GM23338 (cell line): ENCODE measurements at regions not wholly inside any gene's neighbourhood (a gene's known extent, or its start where the extent isn't known, plus 50 kb on each side); places are given as distances from the start of the nearest gene placed in this dataset.
A peak's percentile ranks its signal among the peaks of the same experiment; 100 is the strongest.

ENCODE experiments used
- ATAC-seq: fragments of 200-7000 bp; cut with Tn5 transposase; 3 replicates; pipeline ENCODE4 v1.9.1; 2020
- DNase-seq: peaks from one replicate; pipeline ENCODE4 v3.0.0-alpha.2; 2015; ENCODE audit warnings: low spot score
- H2AFZ ChIP-seq: fragments of 200-600 bp; sonication (generic); 2 replicates; pipeline ENCODE4 v1.8.0; 2016; ENCODE audit warnings: antibody characterized with exemption, mild to moderate bottlenecking, moderate library complexity
- H3F3A ChIP-seq: fragments of 200-600 bp; sonication (generic); replicated peaks from 2 replicates; pipeline ENCODE4 v1.8.0; 2017; ENCODE audit warnings: antibody characterized with exemption, mixed run types, low read depth
- H3K27ac ChIP-seq: fragments of 200-600 bp; sonication (generic); 2 replicates; pipeline ENCODE4 v1.6.1; 2016; ENCODE audit warnings: low read depth
- H3K27me3 ChIP-seq: fragments of 200-600 bp; sonication (generic); 2 replicates; pipeline ENCODE4 v1.8.0; 2016; ENCODE audit warnings: mild to moderate bottlenecking, mixed run types, moderate library complexity; ENCODE audit not compliant: insufficient read depth
- H3K36me3 ChIP-seq: fragments of 200-600 bp; sonication (generic); 2 replicates; pipeline ENCODE4 v1.8.0; 2016; ENCODE audit warnings: mild to moderate bottlenecking; ENCODE audit not compliant: insufficient read depth
- H3K4me1 ChIP-seq: fragments of 200-600 bp; sonication (generic); 2 replicates; pipeline ENCODE4 v1.8.0; 2016; ENCODE audit warnings: mild to moderate bottlenecking, moderate library complexity; ENCODE audit not compliant: insufficient read depth
- H3K4me2 ChIP-seq: fragments of 200-600 bp; sonication (generic); 2 replicates; pipeline ENCODE4 v1.7.1; 2017; ENCODE audit warnings: mixed run types
- H3K4me3 ChIP-seq: fragments of 200-600 bp; sonication (generic); 2 replicates; pipeline ENCODE4 v1.6.1; 2016; ENCODE audit warnings: mixed run types
- H3K79me2 ChIP-seq: fragments of 200-600 bp; sonication (generic); replicated peaks from 2 replicates; pipeline ENCODE4 v1.8.0; 2017; ENCODE audit warnings: mild to moderate bottlenecking; ENCODE audit not compliant: insufficient read depth
- H3K9me2 ChIP-seq: fragments of 200-600 bp; sonication (generic); 2 replicates; pipeline ENCODE4 v1.8.0; 2017; ENCODE audit not compliant: insufficient read depth
- H4K20me1 ChIP-seq: fragments of 200-600 bp; sonication (generic); replicated peaks from 2 replicates; pipeline ENCODE4 v1.8.0; 2017; ENCODE audit warnings: mild to moderate bottlenecking; ENCODE audit not compliant: insufficient read depth
- H3K27ac Mint-ChIP-seq: 2 replicates; pipeline ENCODE4 v1.8.0; 2020; ENCODE audit warnings: inconsistent platforms, mild to moderate bottlenecking, moderate library complexity, mixed read lengths
- H3K27me3 Mint-ChIP-seq: 3 replicates; pipeline ENCODE4 v1.8.0; 2022; ENCODE audit warnings: low read depth, mild to moderate bottlenecking, moderate library complexity, mixed read lengths, inconsistent platforms; ENCODE audit not compliant: insufficient read depth, poor library complexity
- H3K36me3 Mint-ChIP-seq: 3 replicates; pipeline ENCODE4 v1.8.0; 2021; ENCODE audit warnings: low read depth, mild to moderate bottlenecking, inconsistent platforms, moderate library complexity, mixed read lengths
- H3K4me1 Mint-ChIP-seq: 3 replicates; pipeline ENCODE4 v1.8.0; 2020; ENCODE audit warnings: mild to moderate bottlenecking, inconsistent platforms, mixed read lengths
- H3K4me3 Mint-ChIP-seq: 3 replicates; pipeline ENCODE4 v1.8.0; 2021; ENCODE audit warnings: moderate library complexity, mild to moderate bottlenecking, inconsistent platforms, mixed read lengths
- H3K9me3 Mint-ChIP-seq: 3 replicates; pipeline ENCODE4 v1.8.0; 2020; ENCODE audit warnings: moderate library complexity, mild to moderate bottlenecking, inconsistent platforms, mixed read lengths
- CREB1 ChIP-seq: fragments of 250-450 bp; sonication (Bioruptor Pico); IDR thresholded peaks from 2 replicates; pipeline ENCODE4 v1.5.0; 2020; ENCODE audit warnings: low read depth, mild to moderate bottlenecking, moderate library complexity
- CTCF ChIP-seq, 2 experiments: fragments of 200-600 bp in 1 of 2; sonication (generic) in 1 of 2; conservative IDR thresholded peaks; 2 replicates each; pipeline versions ENCODE4 v1.5.1 to v1.6.1; 2016 to 2017; ENCODE audit warnings: antibody characterized with exemption in 2 of 2, low read depth in 2 of 2, mild to moderate bottlenecking in 2 of 2, moderate library complexity in 1 of 2
- EZH2 ChIP-seq: fragments of 200-600 bp; sonication (generic); IDR thresholded peaks from one replicate; pipeline ENCODE4 v1.8.0; 2017; ENCODE audit warnings: antibody characterized with exemption, mild to moderate bottlenecking, low read depth; ENCODE audit not compliant: unreplicated experiment
- NANOG ChIP-seq: IDR thresholded peaks from 2 replicates; pipeline ENCODE4 v1.6.1; 2016; ENCODE audit warnings: antibody characterized with exemption, borderline replicate concordance
- STAT1 ChIP-seq: IDR thresholded peaks from one replicate; pipeline ENCODE4 v1.6.1; 2016; ENCODE audit warnings: antibody characterized with exemption; ENCODE audit not compliant: unreplicated experiment
- ZNF114 ChIP-seq: fragments of 250-450 bp; sonication (Bioruptor Pico); IDR thresholded peaks from 2 replicates; pipeline ENCODE4 v1.5.0; 2020; ENCODE audit warnings: mild to moderate bottlenecking, moderate library complexity
- ZNF331 ChIP-seq: fragments of 250-450 bp; sonication (Bioruptor Pico); IDR thresholded peaks from 2 replicates; pipeline ENCODE4 v1.5.0; 2020; ENCODE audit warnings: low read depth, mild to moderate bottlenecking, moderate library complexity
- TF ChIP-seq, protein P1 (sequence below): fragments of 250-450 bp; sonication (Bioruptor Pico); IDR thresholded peaks from 2 replicates; pipeline ENCODE4 v1.5.0; 2020; ENCODE audit warnings: mild to moderate bottlenecking, moderate library complexity

GRCh38 chr3:87901141-87901540 lies 157.7 kb downstream of the CGGBP1 start:
- Mint-ChIP-seq H3K27ac (no peak overlapping the region), H3K4me1 (no peaks in the 10 kb centered on the region), H3K36me3 (no peaks in the 10 kb centered on the region), H3K4me3 (no peak overlapping the region), H3K27me3 (no peaks in the 10 kb centered on the region), H3K9me3 (no peaks in the 10 kb centered on the region)
- no peaks in the 10 kb centered on the region for H3K36me3 ChIP-seq
- H4K20me1 ChIP-seq, result no peaks in the 10 kb centered on the region
- H3K9me2 ChIP-seq, result no peaks in the 10 kb centered on the region
- H3K4me1 ChIP-seq, result no peaks in the 10 kb centered on the region
- H3K4me2 ChIP-seq, result no peak overlapping the region
- no peak overlapping the region for H2AFZ ChIP-seq
- no peaks in the 10 kb centered on the region for H3K27me3 ChIP-seq
- ATAC-seq, result no peak
- TF ChIP-seq EZH2 (no peak), ZNF114 (CRISPR knock-in tag) (no peak), STAT1 (no peak), NANOG (no peak), ZNF331 (CRISPR knock-in tag) (no peak)
- TF ChIP-seq, protein P1, sequence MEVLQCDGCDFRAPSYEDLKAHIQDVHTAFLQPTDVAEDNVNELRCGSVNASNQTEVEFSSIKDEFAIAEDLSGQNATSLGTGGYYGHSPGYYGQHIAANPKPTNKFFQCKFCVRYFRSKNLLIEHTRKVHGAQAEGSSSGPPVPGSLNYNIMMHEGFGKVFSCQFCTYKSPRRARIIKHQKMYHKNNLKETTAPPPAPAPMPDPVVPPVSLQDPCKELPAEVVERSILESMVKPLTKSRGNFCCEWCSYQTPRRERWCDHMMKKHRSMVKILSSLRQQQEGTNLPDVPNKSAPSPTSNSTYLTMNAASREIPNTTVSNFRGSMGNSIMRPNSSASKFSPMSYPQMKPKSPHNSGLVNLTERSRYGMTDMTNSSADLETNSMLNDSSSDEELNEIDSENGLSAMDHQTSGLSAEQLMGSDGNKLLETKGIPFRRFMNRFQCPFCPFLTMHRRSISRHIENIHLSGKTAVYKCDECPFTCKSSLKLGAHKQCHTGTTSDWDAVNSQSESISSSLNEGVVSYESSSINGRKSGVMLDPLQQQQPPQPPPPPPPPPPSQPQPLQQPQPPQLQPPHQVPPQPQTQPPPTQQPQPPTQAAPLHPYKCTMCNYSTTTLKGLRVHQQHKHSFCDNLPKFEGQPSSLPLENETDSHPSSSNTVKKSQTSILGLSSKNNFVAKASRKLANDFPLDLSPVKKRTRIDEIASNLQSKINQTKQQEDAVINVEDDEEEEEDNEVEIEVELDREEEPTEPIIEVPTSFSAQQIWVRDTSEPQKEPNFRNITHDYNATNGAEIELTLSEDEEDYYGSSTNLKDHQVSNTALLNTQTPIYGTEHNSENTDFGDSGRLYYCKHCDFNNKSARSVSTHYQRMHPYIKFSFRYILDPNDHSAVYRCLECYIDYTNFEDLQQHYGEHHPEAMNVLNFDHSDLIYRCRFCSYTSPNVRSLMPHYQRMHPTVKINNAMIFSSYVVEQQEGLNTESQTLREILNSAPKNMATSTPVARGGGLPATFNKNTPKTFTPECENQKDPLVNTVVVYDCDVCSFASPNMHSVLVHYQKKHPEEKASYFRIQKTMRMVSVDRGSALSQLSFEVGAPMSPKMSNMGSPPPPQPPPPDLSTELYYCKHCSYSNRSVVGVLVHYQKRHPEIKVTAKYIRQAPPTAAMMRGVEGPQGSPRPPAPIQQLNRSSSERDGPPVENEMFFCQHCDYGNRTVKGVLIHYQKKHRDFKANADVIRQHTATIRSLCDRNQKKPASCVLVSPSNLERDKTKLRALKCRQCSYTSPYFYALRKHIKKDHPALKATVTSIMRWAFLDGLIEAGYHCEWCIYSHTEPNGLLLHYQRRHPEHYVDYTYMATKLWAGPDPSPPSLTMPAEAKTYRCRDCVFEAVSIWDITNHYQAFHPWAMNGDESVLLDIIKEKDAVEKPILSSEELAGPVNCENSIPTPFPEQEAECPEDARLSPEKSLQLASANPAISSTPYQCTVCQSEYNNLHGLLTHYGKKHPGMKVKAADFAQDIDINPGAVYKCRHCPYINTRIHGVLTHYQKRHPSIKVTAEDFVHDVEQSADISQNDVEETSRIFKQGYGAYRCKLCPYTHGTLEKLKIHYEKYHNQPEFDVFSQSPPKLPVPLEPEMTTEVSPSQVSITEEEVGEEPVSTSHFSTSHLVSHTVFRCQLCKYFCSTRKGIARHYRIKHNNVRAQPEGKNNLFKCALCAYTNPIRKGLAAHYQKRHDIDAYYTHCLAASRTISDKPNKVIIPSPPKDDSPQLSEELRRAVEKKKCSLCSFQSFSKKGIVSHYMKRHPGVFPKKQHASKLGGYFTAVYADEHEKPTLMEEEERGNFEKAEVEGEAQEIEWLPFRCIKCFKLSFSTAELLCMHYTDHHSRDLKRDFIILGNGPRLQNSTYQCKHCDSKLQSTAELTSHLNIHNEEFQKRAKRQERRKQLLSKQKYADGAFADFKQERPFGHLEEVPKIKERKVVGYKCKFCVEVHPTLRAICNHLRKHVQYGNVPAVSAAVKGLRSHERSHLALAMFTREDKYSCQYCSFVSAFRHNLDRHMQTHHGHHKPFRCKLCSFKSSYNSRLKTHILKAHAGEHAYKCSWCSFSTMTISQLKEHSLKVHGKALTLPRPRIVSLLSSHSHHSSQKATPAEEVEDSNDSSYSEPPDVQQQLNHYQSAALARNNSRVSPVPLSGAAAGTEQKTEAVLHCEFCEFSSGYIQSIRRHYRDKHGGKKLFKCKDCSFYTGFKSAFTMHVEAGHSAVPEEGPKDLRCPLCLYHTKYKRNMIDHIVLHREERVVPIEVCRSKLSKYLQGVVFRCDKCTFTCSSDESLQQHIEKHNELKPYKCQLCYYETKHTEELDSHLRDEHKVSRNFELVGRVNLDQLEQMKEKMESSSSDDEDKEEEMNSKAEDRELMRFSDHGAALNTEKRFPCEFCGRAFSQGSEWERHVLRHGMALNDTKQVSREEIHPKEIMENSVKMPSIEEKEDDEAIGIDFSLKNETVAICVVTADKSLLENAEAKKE (CRISPR knock-in tag), result no peak
- DNase-seq, result no peak
- H3K79me2 ChIP-seq, result no peaks in the 10 kb centered on the region
- no peak overlapping the region for H3K27ac ChIP-seq
- no peaks in the 10 kb centered on the region for H3F3A ChIP-seq
- no peak overlapping the region for H3K4me3 ChIP-seq

- H2AFZ ChIP-seq, result no peak overlapping the region
- no peak overlapping the region for H3K27ac ChIP-seq
- H4K20me1 ChIP-seq, result no peaks in the 10 kb centered on the region
- peak; percentile 38; the same call in 1 of the 3 replicates for ATAC-seq
- no peaks in the 10 kb centered on the region for H3K9me3 Mint-ChIP-seq
- no peaks in the 10 kb centered on the region for H3K27me3 Mint-ChIP-seq
- H3K4me2 ChIP-seq, result no peak overlapping the region
- H3K36me3 ChIP-seq, result no peaks in the 10 kb centered on the region
- no peaks in the 10 kb centered on the region for H3K4me1 ChIP-seq
- H3K79me2 ChIP-seq, result no peaks in the 10 kb centered on the region
- H3K4me3 Mint-ChIP-seq, result no peak overlapping the region
- H3K9me2 ChIP-seq, result no peaks in the 10 kb centered on the region
- no peaks in the 10 kb centered on the region for H3K27me3 ChIP-seq
- no peaks in the 10 kb centered on the region for H3K36me3 Mint-ChIP-seq
- TF ChIP-seq CTCF (conservative IDR thresholded peaks at IDR 0.05; ENCODE audit: low read depth in 2 of 2) (peak; percentile 38 to 57; a peak in 3 of 4 replicates), CREB1 (no peak)
- no peaks in the 10 kb centered on the region for H3F3A ChIP-seq
- H3K4me3 ChIP-seq, result no peak overlapping the region
- no peaks in the 10 kb centered on the region for H3K4me1 Mint-ChIP-seq
- H3K27ac Mint-ChIP-seq, result no peak overlapping the region
- DNase-seq, result peak; percentile 53
These were observed 158.7 kb downstream of the CGGBP1 start for GRCh38 chr3:87900061-87900460.
